Stimulated activated CD4-positive, alpha-beta T cell treated with anti-CD3 and anti-CD28 coated beads, Interleukin-12 subunit alpha, Interleukin-12 subunit beta, amount 100 ng/mL, for 24 hours (primary cell): ENCODE measurements at regions not wholly inside any gene's neighbourhood (a gene's known extent, or its start where the extent isn't known, plus 50 kb on each side); places are given as distances from the start of the nearest gene placed in this dataset.

ENCODE experiments used
- DNase-seq, 2 experiments: peaks; one replicate each; pipeline ENCODE4 v3.0.0-alpha.2; 2020; ENCODE audit warnings: low read depth in 2 of 2

GRCh38 chr22:34159491-34159890 is 239.2 kb upstream of the LARGE1 start:
- DNase-seq: no peak

DNA sequence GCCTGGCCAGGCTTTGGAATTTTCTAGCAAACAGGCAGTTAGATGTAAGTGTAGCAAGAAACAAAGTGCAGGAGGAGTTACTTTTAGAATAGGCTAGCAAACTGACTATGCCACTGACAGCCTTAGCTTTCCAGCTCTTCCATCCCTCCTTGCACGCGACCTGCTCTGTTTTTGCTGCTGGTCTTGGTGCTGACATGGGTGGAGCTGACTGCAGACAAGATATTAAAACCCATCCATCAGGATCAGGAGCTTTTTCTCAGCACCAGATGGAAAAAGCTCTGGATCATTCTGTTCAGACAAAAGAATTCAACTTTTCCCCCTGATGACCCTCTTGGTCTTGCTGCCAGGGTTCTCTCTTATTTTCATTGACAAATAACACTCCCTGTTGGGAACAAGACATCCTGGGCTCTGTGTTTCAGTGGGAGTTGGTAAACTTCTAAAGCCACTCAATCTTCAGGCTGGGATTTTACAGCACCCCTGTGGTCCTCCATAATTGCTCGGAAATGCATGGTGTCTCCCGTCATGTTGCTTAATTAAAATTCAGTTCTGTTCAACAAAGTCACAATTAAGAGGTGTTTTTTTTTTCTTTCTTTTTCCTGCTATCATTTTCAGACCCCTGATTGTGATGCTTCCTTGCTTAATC is 240.0 kb upstream of the LARGE1 start:
- DNase-seq: no peak

GRCh38 chr22:34161431-34162123 is 241.3 kb upstream of the LARGE1 start:
- no peak for DNase-seq

GRCh38 chr22:34198976-34199375 is 278.7 kb upstream of the LARGE1 start:
- no peak for DNase-seq

- DNase-seq: no peak
Observed at GRCh38 chr22:34210301-34210700, 290.0 kb upstream of the LARGE1 start.

GRCh38 chr22:34214372-34214771 is 294.1 kb upstream of the LARGE1 start:
- no peak for DNase-seq

- no peak for DNase-seq
Observed at GRCh38 chr22:34225278-34225677, 305.0 kb upstream of the LARGE1 start.

DNA sequence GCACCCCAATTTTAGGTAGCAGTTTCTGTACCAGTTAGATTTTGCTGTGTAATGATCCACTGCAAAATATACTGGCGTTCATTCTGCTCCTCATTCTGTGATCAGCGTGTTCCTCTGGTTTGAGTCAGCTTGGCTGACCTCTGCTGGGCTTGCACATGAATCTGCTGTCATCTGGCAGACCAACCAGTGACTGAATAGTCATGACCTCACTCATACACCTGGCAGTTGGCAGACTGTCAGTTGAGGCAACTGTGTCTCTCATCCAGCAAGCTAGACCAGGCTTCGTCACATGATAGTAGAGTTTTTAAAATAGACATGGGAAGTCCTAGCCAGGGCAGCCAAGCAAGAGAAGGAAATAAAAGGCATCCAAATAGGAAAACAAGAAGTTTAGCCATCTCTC is 316.3 kb upstream of the LARGE1 start:
- DNase-seq: no peak

- no peak for DNase-seq
Observed at GRCh38 chr22:34239421-34239820, 319.1 kb upstream of the LARGE1 start.

- no peak for DNase-seq
Observed at GRCh38 chr22:34243023-34243422, 322.7 kb upstream of the LARGE1 start.

GRCh38 chr22:34255042-34255441 is 334.8 kb upstream of the LARGE1 start:
- no peak for DNase-seq

- DNase-seq: no peak
Observed at GRCh38 chr22:34278121-34278520, 357.8 kb upstream of the LARGE1 start.

GRCh38 chr22:34281738-34282137 is 361.5 kb upstream of the LARGE1 start:
- no peak for DNase-seq

GRCh38 chr22:34283844-34284243 is 363.6 kb upstream of the LARGE1 start:
- DNase-seq: no peak

- DNase-seq: no peak
Observed at GRCh38 chr22:34293324-34293723, 373.0 kb upstream of the LARGE1 start.

DNA sequence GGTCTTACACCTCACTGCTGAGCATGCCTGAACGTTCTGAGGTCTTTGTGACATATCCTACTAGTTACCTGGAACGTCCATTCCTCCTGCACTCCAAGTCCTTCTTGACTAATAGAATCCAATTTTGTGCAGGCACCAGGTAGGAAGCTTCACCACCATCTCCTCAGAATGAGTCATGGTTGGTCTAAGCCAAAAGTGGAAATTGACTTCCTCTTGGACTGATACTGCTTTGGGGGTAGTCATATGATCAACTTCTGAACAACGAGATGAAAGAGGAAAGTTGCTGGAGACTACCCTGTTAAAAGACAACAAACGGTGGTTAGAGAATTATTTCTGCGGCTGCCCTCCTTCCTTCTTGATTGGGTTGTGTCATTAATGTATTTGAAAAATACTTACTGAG is 374.2 kb upstream of the LARGE1 start:
- DNase-seq: no peak

DNA sequence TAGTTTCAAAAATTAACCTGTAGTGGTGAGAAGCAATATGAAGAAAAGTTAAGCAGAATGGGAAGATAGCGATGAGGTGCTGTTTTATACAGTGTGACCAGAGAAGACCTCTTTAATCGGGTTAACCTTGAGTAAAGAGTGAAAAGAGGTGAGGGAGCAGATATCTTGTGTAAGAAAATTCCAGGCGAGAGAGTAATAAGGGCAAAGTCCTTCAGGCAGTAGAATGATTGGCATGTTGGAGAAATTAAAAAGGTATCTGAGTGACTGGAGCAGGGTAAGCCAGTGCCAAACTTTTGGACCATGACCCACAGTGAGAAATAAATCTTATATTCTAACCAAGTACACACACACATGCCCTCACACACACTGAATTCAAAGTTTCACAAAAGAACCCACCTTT is 374.7 kb upstream of the LARGE1 start:
- DNase-seq: no peak

GRCh38 chr22:34296461-34296860 is 376.2 kb upstream of the LARGE1 start:
- no peak for DNase-seq

GRCh38 chr22:34297536-34298120 is 377.4 kb upstream of the LARGE1 start:
- DNase-seq: no peak

GRCh38 chr22:34299496-34299895 is 379.2 kb upstream of the LARGE1 start:
- no peak for DNase-seq

GRCh38 chr22:34301569-34301968 is 381.3 kb upstream of the LARGE1 start:
- DNase-seq: no peak

GRCh38 chr22:34303656-34304055 is 383.4 kb upstream of the LARGE1 start:
- DNase-seq: no peak

GRCh38 chr22:34306361-34306760 is 386.1 kb upstream of the LARGE1 start:
- no peak for DNase-seq
